Astrocyte (in vitro differentiated cells and primary cell): ENCODE measurements at regions not wholly inside any gene's neighbourhood (a gene's known extent, or its start where the extent isn't known, plus 50 kb on each side); places are given as distances from the start of the nearest gene placed in this dataset.

Source experiments
- DNase-seq: peaks from one replicate; pipeline ENCODE4 v3.0.0-alpha.2; 2010; ENCODE audit warnings: low read depth
- FAIRE-seq: peaks from 2 replicates; lab custom pipeline; 2011; peaks lifted over from hg19 to GRCh38; lab: Jason Lieb, UNC
- H2AFZ ChIP-seq: 2 replicates; pipeline ENCODE4 v1.6.0; 2012; ENCODE audit warnings: low read depth, low read length, inconsistent platforms
- H3K27ac ChIP-seq: 2 replicates; pipeline ENCODE4 v1.5.1; 2011; ENCODE audit warnings: low read depth, low read length, inconsistent platforms
- H3K27me3 ChIP-seq: 2 replicates; pipeline ENCODE4 v1.6.0; 2011; ENCODE audit warnings: low read length, inconsistent platforms; ENCODE audit not compliant: insufficient read depth
- H3K36me3 ChIP-seq: 2 replicates; pipeline ENCODE4 v1.5.1; 2011; ENCODE audit warnings: low read length, inconsistent platforms; ENCODE audit not compliant: insufficient read depth
- H3K4me1 ChIP-seq: 2 replicates; pipeline ENCODE4 v1.5.1; 2011; ENCODE audit warnings: low read length, inconsistent platforms; ENCODE audit not compliant: insufficient read depth
- H3K4me2 ChIP-seq: 2 replicates; pipeline ENCODE4 v1.6.0; 2012; ENCODE audit warnings: low read length, inconsistent platforms
- H3K4me3 ChIP-seq: 2 replicates; pipeline ENCODE4 v1.5.1; 2011; ENCODE audit warnings: low read depth, mild to moderate bottlenecking, low read length, inconsistent platforms; ENCODE audit not compliant: insufficient read depth
- H3K79me2 ChIP-seq: 2 replicates; pipeline ENCODE4 v1.6.0; 2012; ENCODE audit warnings: mild to moderate bottlenecking, low read length, inconsistent platforms; ENCODE audit not compliant: insufficient read depth
- H3K9ac ChIP-seq: 2 replicates; pipeline ENCODE4 v1.6.0; 2012; ENCODE audit warnings: mild to moderate bottlenecking, low read length, inconsistent platforms
- H3K9me3 ChIP-seq: 2 replicates; pipeline ENCODE4 v1.5.1; 2012; ENCODE audit warnings: low read depth, mild to moderate bottlenecking, low read length, inconsistent platforms; ENCODE audit not compliant: insufficient read depth
- H4K20me1 ChIP-seq: 2 replicates; pipeline ENCODE4 v1.6.0; 2012; ENCODE audit warnings: low read length, inconsistent platforms; ENCODE audit not compliant: insufficient read depth
- H3K27ac Mint-ChIP-seq: one replicate; pipeline ENCODE4 v1.8.0; 2021; ENCODE audit warnings: mild to moderate bottlenecking, mixed read lengths; ENCODE audit not compliant: unreplicated experiment
- H3K27me3 Mint-ChIP-seq: one replicate; pipeline ENCODE4 v1.8.0; 2021; ENCODE audit warnings: low read depth, mixed read lengths; ENCODE audit not compliant: unreplicated experiment
- H3K36me3 Mint-ChIP-seq: one replicate; pipeline ENCODE4 v1.8.0; 2021; ENCODE audit warnings: low read depth, mixed read lengths; ENCODE audit not compliant: unreplicated experiment
- H3K4me1 Mint-ChIP-seq: one replicate; pipeline ENCODE4 v1.8.0; 2021; ENCODE audit warnings: low read depth, mixed read lengths; ENCODE audit not compliant: unreplicated experiment
- H3K4me3 Mint-ChIP-seq: one replicate; pipeline ENCODE4 v1.8.0; 2021; ENCODE audit warnings: mild to moderate bottlenecking, moderate library complexity, mixed read lengths; ENCODE audit not compliant: unreplicated experiment
- H3K9me3 Mint-ChIP-seq: one replicate; pipeline ENCODE4 v1.8.0; 2021; ENCODE audit warnings: mild to moderate bottlenecking, mixed read lengths; ENCODE audit not compliant: unreplicated experiment
- EZH2 ChIP-seq: IDR thresholded peaks from 2 replicates; pipeline ENCODE4 v1.6.1; 2012; ENCODE audit warnings: mild to moderate bottlenecking, low read length, inconsistent platforms; ENCODE audit not compliant: insufficient read depth
- TF ChIP-seq, protein P1 (sequence below): IDR thresholded peaks from 2 replicates; pipeline ENCODE4 v1.5.1; 2011; ENCODE audit warnings: low read depth, mild to moderate bottlenecking, inconsistent platforms, low read length, moderate library complexity; ENCODE audit not compliant: insufficient read depth

DNA sequence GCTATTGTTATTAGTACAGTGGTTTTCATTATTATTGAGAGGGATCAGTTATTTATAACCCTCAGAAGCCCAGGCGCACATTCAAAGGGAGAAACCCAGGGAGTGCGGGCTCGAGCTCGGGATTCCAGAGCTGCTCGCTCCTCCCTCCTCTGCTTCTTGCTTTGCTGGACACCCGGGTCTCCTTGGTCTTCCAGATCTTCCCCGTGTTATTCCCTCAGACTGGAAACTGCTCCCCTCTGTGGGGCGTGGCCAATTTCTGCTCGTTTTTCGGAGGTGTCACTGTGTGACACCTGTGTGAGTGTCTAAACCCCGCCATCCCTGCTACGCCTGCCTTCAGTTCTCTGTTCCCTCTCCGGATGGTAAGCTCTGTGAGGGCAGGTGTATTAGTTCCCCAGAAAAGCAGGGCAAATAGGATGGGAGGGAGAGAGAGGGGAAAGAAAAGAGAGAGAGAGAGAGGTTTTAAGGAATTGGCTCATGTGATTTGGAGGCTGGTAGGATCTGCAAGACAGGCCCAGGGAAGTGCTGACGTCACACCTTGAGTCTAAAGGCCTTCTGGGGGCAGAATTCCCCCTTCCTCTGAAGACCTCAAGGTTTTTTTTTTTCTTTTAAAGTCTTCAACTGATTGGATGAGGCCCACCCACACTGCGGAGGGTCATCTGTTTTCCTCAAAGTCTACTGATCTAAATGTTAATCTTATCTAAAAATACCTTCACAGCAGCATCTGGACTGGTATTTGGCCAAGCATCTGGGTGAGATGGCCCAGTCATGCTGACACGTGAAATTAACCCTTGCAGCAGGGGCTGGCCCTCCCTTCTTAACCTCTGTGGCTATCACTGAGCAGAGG lies 457.3 kb upstream of the ID2 start:
- no peaks in the 10 kb centered on the region for H3K79me2 ChIP-seq
- no peak overlapping the region for H3K4me3 Mint-ChIP-seq
- no peaks in the 10 kb centered on the region for H3K4me1 Mint-ChIP-seq
- peaks cover 3% of the 10 kb centered on the region for H3K4me1 ChIP-seq
- no peak for TF ChIP-seq EZH2
- TF ChIP-seq, protein P1, sequence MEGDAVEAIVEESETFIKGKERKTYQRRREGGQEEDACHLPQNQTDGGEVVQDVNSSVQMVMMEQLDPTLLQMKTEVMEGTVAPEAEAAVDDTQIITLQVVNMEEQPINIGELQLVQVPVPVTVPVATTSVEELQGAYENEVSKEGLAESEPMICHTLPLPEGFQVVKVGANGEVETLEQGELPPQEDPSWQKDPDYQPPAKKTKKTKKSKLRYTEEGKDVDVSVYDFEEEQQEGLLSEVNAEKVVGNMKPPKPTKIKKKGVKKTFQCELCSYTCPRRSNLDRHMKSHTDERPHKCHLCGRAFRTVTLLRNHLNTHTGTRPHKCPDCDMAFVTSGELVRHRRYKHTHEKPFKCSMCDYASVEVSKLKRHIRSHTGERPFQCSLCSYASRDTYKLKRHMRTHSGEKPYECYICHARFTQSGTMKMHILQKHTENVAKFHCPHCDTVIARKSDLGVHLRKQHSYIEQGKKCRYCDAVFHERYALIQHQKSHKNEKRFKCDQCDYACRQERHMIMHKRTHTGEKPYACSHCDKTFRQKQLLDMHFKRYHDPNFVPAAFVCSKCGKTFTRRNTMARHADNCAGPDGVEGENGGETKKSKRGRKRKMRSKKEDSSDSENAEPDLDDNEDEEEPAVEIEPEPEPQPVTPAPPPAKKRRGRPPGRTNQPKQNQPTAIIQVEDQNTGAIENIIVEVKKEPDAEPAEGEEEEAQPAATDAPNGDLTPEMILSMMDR, result no peak
- FAIRE-seq, result no peak
- H3K4me3 ChIP-seq, result no peak overlapping the region
- H3K27ac Mint-ChIP-seq, result no peak overlapping the region
- DNase-seq, result no peak
- no peak overlapping the region for H2AFZ ChIP-seq
- peaks cover 27% of the 10 kb centered on the region for H3K27me3 Mint-ChIP-seq
- no peak overlapping the region for H3K27ac ChIP-seq
- H3K36me3 ChIP-seq, result no peaks in the 10 kb centered on the region
- no peaks in the 10 kb centered on the region for H4K20me1 ChIP-seq
- H3K9ac ChIP-seq, result no peak overlapping the region
- H3K9me3 Mint-ChIP-seq, result no peaks in the 10 kb centered on the region
- no peaks in the 10 kb centered on the region for H3K27me3 ChIP-seq
- no peak overlapping the region for H3K4me2 ChIP-seq
- no peaks in the 10 kb centered on the region for H3K9me3 ChIP-seq
- H3K36me3 Mint-ChIP-seq, result no peaks in the 10 kb centered on the region

DNA sequence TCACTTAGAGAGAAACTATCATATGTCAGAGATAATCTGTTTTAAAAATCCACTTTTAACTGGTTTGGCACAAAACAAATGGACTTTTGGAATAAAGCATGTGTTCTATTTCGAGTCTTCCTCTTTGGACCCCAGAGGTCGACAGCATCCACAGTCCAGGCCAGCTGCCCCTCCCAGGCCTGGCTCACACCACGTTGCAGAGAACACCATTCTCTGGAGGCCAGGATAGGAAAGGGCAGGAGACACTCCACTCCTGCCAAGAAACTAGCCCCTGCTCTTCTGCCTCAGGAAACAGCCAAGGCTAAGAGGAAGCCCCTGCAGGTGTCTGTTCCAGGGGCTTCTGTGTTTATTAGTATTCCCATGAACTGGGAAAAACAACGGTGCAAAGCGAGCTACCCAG lies 456.6 kb upstream of the ID2 start:
- no peak for FAIRE-seq
- H3K4me2 ChIP-seq, result no peak overlapping the region
- no peak for DNase-seq
- no peaks in the 10 kb centered on the region for H3K36me3 Mint-ChIP-seq
- no peak overlapping the region for H3K9ac ChIP-seq
- H3K4me1 Mint-ChIP-seq, result peaks cover 2% of the 10 kb centered on the region
- H3K4me3 Mint-ChIP-seq, result no peak overlapping the region
- no peak overlapping the region for H3K27ac ChIP-seq
- no peaks in the 10 kb centered on the region for H4K20me1 ChIP-seq
- H3K27me3 Mint-ChIP-seq, result peaks cover 27% of the 10 kb centered on the region
- TF ChIP-seq EZH2, result no peak
- TF ChIP-seq, protein P1, result no peak
- no peak overlapping the region for H3K27ac Mint-ChIP-seq
- no peaks in the 10 kb centered on the region for H3K9me3 ChIP-seq
- no peaks in the 10 kb centered on the region for H3K36me3 ChIP-seq
- no peaks in the 10 kb centered on the region for H3K9me3 Mint-ChIP-seq
- no peak overlapping the region for H2AFZ ChIP-seq
- no peak overlapping the region for H3K4me3 ChIP-seq
- no peaks in the 10 kb centered on the region for H3K27me3 ChIP-seq
- no peaks in the 10 kb centered on the region for H3K79me2 ChIP-seq
- peaks cover 3% of the 10 kb centered on the region for H3K4me1 ChIP-seq

DNA sequence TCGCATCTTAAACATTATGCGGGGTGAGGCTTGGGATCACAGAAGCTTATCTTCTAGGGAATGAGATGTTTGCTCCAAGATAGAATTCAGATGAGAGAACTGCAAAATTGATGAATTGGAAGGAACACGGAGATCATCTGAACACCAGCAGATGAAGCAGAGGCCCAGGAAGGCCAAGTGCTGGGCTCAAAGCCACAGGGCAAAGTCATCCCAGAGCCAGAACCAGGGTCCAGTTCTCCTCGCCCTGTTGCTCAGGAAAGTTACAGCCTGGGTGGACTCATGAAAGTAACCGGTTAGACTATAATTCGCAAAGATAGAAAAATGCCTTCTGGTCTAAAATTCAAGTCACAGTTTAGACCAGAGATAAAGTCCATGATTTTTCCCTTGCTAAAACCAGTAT lies 456.1 kb upstream of the ID2 start:
- H3K4me1 Mint-ChIP-seq, result peaks cover 2% of the 10 kb centered on the region
- H3K27me3 ChIP-seq, result no peaks in the 10 kb centered on the region
- FAIRE-seq, result no peak

More for the DNA sequence above, 456.1 kb upstream of the ID2 start:
- Mint-ChIP-seq H3K9me3 (no peaks in the 10 kb centered on the region), H3K27ac (no peak overlapping the region), H3K27me3 (peaks cover 25% of the 10 kb centered on the region), H3K36me3 (no peaks in the 10 kb centered on the region), H3K4me3 (no peak overlapping the region)
- no peak overlapping the region for H3K4me3 ChIP-seq
- H3K36me3 ChIP-seq, result no peaks in the 10 kb centered on the region
- no peak overlapping the region for H3K9ac ChIP-seq
- peaks cover 3% of the 10 kb centered on the region for H3K4me1 ChIP-seq
- H3K27ac ChIP-seq, result no peak overlapping the region
- no peak overlapping the region for H3K4me2 ChIP-seq
- no peak for TF ChIP-seq EZH2
- TF ChIP-seq, protein P1, result no peak
- no peak for DNase-seq
- no peaks in the 10 kb centered on the region for H3K9me3 ChIP-seq
- no peak overlapping the region for H2AFZ ChIP-seq
- H4K20me1 ChIP-seq, result no peaks in the 10 kb centered on the region
- H3K79me2 ChIP-seq, result no peaks in the 10 kb centered on the region
